AG04450 (cell line): ENCODE measurements at regions not wholly inside any gene's neighbourhood (a gene's known extent, or its start where the extent isn't known, plus 50 kb on each side); places are given as distances from the start of the nearest gene placed in this dataset.
"Not testable (repeated sequence)": the region's sequence is repeated elsewhere in the genome, so short reads cannot be mapped to it uniquely, and the experiment has no call there.

Source experiments
- CTCF ChIA-PET: fragments of 300-600, 350-600 bp; formaldehyde crosslinking; extraction: SDS; loops from one replicate; lab custom pipeline; 2022; ENCODE audit warnings: antibody characterized with exemption, inconsistent platforms; lab: Charles Lee
- POLR2A ChIA-PET: fragments of 350-600 bp; formaldehyde crosslinking; extraction: SDS; loops from one replicate; lab custom pipeline; 2021; ENCODE audit warnings: antibody characterized with exemption, inconsistent platforms; lab: Yijun Ruan, JAX
- DNase-seq: peaks from one replicate; pipeline ENCODE4 v3.0.0-alpha.2; 2011; ENCODE audit warnings: low read depth, low spot score
- H3K27ac ChIP-seq: one replicate; pipeline ENCODE4 v1.5.1; 2012; ENCODE audit warnings: low read depth, low read length, control low read depth
- H3K27me3 ChIP-seq: one replicate; pipeline ENCODE4 v1.6.0; 2012; ENCODE audit warnings: low read length; ENCODE audit not compliant: control insufficient read depth, insufficient read depth
- H3K4me3 ChIP-seq: 2 replicates; pipeline ENCODE4 v1.5.1; 2011; ENCODE audit warnings: mild to moderate bottlenecking, low read depth, low read length, control low read depth
- H3K9me3 ChIP-seq: 2 replicates; pipeline ENCODE4 v1.5.1; 2012; ENCODE audit warnings: low read length; ENCODE audit not compliant: control insufficient read depth, insufficient read depth
- TF ChIP-seq, protein P1 (sequence below): IDR thresholded peaks from 2 replicates; pipeline ENCODE4 v1.5.1; 2011; ENCODE audit warnings: low read depth, low read length, control low read depth, inconsistent platforms

DNA sequence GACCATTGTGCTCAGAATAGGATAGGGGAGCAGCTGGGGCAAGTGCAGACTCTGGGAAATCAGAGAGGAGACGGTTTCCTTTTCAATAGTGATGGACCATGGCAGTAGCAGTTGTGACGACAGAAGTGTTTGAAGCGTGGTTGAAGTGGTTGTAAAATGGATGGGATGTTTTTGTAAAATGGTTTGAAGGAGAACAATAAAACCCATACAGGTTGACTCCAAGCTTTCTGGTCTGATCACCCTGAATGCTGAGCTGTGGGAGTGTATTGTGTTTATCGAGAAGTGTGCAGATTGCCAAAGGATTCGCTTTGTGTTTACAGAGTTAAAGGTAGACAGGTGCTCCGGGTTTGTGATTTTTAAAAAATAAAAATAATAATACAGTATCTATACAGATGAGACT, 255.2 kb upstream of the SULF2 start:
- no peak overlapping the region for H3K27ac ChIP-seq
- no peak overlapping the region for H3K4me3 ChIP-seq
- TF ChIP-seq, protein P1, sequence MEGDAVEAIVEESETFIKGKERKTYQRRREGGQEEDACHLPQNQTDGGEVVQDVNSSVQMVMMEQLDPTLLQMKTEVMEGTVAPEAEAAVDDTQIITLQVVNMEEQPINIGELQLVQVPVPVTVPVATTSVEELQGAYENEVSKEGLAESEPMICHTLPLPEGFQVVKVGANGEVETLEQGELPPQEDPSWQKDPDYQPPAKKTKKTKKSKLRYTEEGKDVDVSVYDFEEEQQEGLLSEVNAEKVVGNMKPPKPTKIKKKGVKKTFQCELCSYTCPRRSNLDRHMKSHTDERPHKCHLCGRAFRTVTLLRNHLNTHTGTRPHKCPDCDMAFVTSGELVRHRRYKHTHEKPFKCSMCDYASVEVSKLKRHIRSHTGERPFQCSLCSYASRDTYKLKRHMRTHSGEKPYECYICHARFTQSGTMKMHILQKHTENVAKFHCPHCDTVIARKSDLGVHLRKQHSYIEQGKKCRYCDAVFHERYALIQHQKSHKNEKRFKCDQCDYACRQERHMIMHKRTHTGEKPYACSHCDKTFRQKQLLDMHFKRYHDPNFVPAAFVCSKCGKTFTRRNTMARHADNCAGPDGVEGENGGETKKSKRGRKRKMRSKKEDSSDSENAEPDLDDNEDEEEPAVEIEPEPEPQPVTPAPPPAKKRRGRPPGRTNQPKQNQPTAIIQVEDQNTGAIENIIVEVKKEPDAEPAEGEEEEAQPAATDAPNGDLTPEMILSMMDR, result no peak
- POLR2A ChIA-PET, result no interaction called here
- CTCF ChIA-PET, result no interaction called here
- no peaks in the 10 kb centered on the region; the same call in 1 of the 2 replicates for H3K9me3 ChIP-seq
- H3K27me3 ChIP-seq, result peaks cover 2% of the 10 kb centered on the region
- no peak for DNase-seq

DNA sequence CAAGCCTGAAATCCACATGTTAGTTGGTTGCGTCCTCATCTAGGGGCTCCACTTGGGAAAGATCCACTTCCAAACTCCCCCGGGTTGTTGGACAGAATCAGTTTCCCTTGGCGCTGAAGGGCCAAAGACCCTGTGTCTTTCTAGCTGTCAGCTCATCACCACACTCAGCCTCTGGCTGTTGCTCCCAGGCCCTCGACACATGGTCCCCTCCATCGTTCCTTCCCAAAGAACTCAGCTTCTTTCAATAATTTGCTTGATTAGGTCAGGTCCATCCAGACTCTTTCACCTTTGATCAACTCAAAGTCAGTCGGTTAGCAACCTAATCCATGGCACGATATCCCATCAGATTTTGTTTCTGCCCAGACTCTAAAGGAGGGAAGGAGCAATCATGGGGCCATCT, 254.8 kb upstream of the SULF2 start:
- POLR2A ChIA-PET, result no interaction called here

DNA sequence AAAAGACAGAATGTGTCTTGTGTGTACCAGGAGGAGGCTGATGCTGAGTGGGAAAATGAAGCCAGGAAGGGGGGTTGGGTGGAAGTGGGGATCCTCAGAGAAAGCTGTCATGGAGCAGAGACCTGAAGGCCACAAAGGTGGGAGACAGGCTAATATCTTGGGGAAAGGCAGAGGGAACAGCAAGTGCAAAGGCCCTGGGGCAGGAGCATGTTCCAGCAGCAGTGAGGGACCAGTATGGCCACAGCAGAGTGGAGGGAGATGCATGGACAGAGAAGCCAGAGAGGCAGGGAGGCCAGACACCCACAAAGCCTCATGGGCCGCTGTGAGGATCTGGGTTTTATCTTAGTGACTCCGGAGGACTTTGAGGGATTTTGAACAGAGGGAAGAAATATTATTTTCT, 254.2 kb upstream of the SULF2 start:
- DNase-seq, result no peak
- H3K27me3 ChIP-seq, result peaks cover 2% of the 10 kb centered on the region
- no peak overlapping the region for H3K27ac ChIP-seq
- TF ChIP-seq, protein P1, result no peak
- POLR2A ChIA-PET, result no interaction called here
- no peak overlapping the region for H3K4me3 ChIP-seq
- CTCF ChIA-PET, result no interaction called here
- H3K9me3 ChIP-seq, result no peaks in the 10 kb centered on the region; the same call in 1 of the 2 replicates

More for the DNA sequence above, 254.8 kb upstream of the SULF2 start:
- Histone ChIP-seq H3K9me3 (no peaks in the 10 kb centered on the region; the same call in 1 of the 2 replicates), H3K27ac (no peak overlapping the region), H3K4me3 (no peak overlapping the region), H3K27me3 (peaks cover 2% of the 10 kb centered on the region)
- TF ChIP-seq, protein P1, result no peak
- CTCF ChIA-PET, result no interaction called here
- no peak for DNase-seq

DNA sequence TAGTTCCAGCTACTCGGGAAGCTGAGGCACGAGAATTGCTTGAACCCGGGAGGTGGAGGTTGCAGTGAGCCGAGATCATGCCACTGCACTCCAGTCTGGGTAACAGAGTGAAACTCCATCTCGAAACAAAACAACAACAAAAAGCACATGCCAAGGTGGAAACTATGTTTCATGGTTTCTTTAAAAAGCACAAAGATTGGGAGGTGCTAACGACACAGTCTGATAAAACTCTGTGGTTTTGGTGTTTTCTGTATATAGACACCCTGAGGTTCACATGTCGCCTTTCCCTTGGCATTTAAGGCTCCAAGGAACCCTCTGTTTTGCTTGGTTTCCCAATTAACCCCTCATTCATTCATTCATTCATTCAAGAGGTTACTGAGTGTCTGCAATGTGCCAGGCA, 253.4 kb upstream of the SULF2 start:
- ChIA-PET CTCF (no interaction called here), POLR2A (no interaction called here)
- Histone ChIP-seq H3K9me3 (no peaks in the 10 kb centered on the region; the same call in 1 of the 2 replicates), H3K27me3 (peaks cover 2% of the 10 kb centered on the region), H3K27ac (no peak overlapping the region), H3K4me3 (no peak overlapping the region)
- TF ChIP-seq, protein P1, result no peak
- DNase-seq, result no peak

DNA sequence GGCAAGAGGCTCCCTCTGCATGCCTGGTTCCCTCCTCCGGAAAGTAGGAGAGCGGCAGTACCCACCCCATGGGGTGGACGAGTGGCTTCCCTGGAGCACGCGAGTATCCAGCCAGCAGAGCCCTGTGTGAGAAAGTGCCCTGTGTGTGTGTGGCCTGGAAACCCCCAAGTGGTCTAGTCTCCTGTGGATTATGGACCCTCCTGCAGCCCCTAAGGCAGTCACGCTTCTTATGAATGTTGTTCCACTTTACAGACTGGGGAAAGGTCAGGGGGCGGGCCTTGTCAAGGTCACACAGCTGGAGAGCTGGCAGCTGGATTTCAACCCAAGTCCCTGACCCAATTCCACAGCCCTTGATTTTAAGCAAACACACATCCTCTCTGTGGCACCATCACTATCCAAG, 252.5 kb upstream of the SULF2 start:
- POLR2A ChIA-PET, CTCF ChIA-PET, H3K27ac ChIP-seq, H3K27me3 ChIP-seq, H3K4me3 ChIP-seq, DNase-seq, H3K9me3 ChIP-seq: not testable (repeated sequence)
